ENCODE measurements at regions not wholly inside any gene's neighbourhood (a gene's known extent, or its start where the extent isn't known, plus 50 kb on each side); places are given as distances from the start of the nearest gene placed in this dataset.

DNA sequence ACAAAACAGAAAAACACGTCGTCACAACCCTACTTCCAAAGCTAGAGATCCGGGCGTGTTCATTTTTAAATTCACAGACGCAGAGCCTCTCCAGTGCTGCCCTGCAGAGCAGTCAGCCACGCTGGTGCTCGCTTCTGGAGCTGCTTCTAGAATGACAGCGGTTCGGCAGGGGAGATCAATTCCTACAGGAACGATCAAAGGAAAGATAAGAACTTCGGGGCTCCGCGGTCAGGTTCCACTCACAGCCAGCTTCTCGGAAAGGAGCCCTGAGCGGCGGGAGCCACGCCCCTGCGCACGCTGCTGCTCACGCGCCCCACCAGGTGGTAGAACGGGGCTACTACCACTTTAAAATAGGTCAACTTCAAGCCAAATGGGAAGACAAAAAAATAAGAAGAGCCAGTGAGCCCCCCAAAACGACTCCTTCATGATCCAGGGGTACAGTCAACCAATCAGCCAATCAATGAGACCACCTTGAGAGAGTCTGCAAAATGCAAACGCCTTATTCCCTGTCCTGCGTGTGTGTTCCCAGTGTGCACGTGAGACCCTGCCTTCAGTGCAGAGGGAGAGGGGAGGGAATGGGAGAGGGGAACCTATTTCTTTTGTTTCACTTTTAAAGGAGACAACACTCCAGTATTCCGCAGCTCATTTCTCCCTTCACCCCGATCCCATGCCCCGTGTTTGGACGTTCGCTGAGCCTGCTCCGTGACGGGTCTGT is 209.7 kb downstream of the RBFOX3 start:
- intact Hi-C loops (cut with micrococcal nuclease; ENCODE audit: unreplicated experiment) (no loop called here), in situ Hi-C loops (cut with HindIII; ENCODE audit: extremely low pct_ligation_motif_present, low pct_unique_long_range_greater_than_20kb) (loop anchor here (10.0 kb wide), 1 partner anchor 304 kb away; no protein-coding TSS in a partner anchor)
- ChIA-PET POLR2A (no interaction called here), CTCF (ENCODE audit: low intra/inter-chr PET ratio, low total read pairs) (interaction anchor here (1.4 to 1.6 kb wide), 2 partner anchors 9 to 314 kb away, joined by 3 to 5 read pairs; no protein-coding TSS in a partner anchor)
- WGBS (ENCODE audit: low lambda C conversion rate): 10% methylated on average over 31 of the region's 33 CpGs
- ATAC-seq (peak; percentile 80), FAIRE-seq (peak; percentile 83), DNase-seq (ENCODE audit: low spot score) (peak; percentile 52)
- H2AFZ ChIP-seq (ENCODE audit: low read length): no peak overlapping the region
- H3K4me1 ChIP-seq (ENCODE audit: insufficient read depth, low read length): 0 out of 2 replicates have a peak, but pooled peaks cover 4% of the 10 kb centered on the region
- peaks cover 16 to 85% of the 10 kb centered on the region in 2 experiments; a peak in 4 of 5 replicates for H3K27me3 ChIP-seq (ENCODE audit: control insufficient read depth in 1 of 2, insufficient read depth in 2 of 2, low read length in 2 of 2)
- peak overlapping the region; percentile 53 for H3K4me2 ChIP-seq (ENCODE audit: low read depth, low read length)
- H4K20me1 ChIP-seq (ENCODE audit: insufficient read depth, low read length): no peaks in the 10 kb centered on the region
- H3K4me3 ChIP-seq (replicated peaks in 1 of 3; ENCODE audit: insufficient read depth in 1 of 3, low read depth in 2 of 3, low read length in 3 of 3): no peak overlapping the region
- BruUV-seq (replicated peaks): no TSS peak
- no peak overlapping the region for H3K27ac ChIP-seq (ENCODE audit: extremely low read length, insufficient read depth, low read length)
- no peaks in the 10 kb centered on the region for H3K9me3 ChIP-seq (ENCODE audit: low read length)
- no peaks in the 10 kb centered on the region for H3K36me3 ChIP-seq (replicated peaks in 1 of 2; ENCODE audit: control insufficient read depth in 1 of 2, insufficient read depth in 2 of 2, low read length in 2 of 2)
- no peaks in the 10 kb centered on the region for H3K79me2 ChIP-seq (ENCODE audit: insufficient read depth, low read length)
- H3K9ac ChIP-seq (ENCODE audit: insufficient read depth, low read depth, low read length): no peak overlapping the region
- TF ChIP-seq, protein P1, sequence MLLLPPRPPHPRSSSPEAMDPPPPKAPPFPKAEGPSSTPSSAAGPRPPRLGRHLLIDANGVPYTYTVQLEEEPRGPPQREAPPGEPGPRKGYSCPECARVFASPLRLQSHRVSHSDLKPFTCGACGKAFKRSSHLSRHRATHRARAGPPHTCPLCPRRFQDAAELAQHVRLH (CRISPR knock-in tag; IDR thresholded peaks at IDR 0.05; ENCODE audit: borderline replicate concordance, low read depth): 0 out of 2 replicates have a peak, but pooled peaks have one; percentile 27
- TF ChIP-seq SP4 (CRISPR knock-in tag; IDR thresholded peaks at IDR 0.05) (0 out of 2 replicates have a peak, but pooled peaks have one; percentile 33), STAG1 (CRISPR knock-in tag; IDR thresholded peaks at IDR 0.05) (peak; percentile 33), ZNF143 (CRISPR knock-in tag; IDR thresholded peaks at IDR 0.05) (no peak), ZNF788 (CRISPR knock-in tag; IDR thresholded peaks at IDR 0.05; ENCODE audit: borderline replicate concordance) (peak; percentile 38; the same call in 1 of the 2 replicates), CCDC6 (CRISPR knock-in tag; IDR thresholded peaks at IDR 0.05) (no peak), SP5 (CRISPR knock-in tag; IDR thresholded peaks at IDR 0.05; ENCODE audit: borderline replicate concordance, low read depth) (peak; percentile 88), ARNT (IDR thresholded peaks at IDR 0.05) (no peak), BCL6 (CRISPR knock-in tag; IDR thresholded peaks at IDR 0.05) (0 out of 2 replicates have a peak, but pooled peaks have one; percentile 10)
- TF ChIP-seq, protein P2, sequence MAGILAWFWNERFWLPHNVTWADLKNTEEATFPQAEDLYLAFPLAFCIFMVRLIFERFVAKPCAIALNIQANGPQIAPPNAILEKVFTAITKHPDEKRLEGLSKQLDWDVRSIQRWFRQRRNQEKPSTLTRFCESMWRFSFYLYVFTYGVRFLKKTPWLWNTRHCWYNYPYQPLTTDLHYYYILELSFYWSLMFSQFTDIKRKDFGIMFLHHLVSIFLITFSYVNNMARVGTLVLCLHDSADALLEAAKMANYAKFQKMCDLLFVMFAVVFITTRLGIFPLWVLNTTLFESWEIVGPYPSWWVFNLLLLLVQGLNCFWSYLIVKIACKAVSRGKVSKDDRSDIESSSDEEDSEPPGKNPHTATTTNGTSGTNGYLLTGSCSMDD (CRISPR knock-in tag; IDR thresholded peaks at IDR 0.05): no peak
- TF ChIP-seq, protein P3, sequence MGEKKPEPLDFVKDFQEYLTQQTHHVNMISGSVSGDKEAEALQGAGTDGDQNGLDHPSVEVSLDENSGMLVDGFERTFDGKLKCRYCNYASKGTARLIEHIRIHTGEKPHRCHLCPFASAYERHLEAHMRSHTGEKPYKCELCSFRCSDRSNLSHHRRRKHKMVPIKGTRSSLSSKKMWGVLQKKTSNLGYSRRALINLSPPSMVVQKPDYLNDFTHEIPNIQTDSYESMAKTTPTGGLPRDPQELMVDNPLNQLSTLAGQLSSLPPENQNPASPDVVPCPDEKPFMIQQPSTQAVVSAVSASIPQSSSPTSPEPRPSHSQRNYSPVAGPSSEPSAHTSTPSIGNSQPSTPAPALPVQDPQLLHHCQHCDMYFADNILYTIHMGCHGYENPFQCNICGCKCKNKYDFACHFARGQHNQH (CRISPR knock-in tag; IDR thresholded peaks at IDR 0.05): peak; percentile 44; the same call in 1 of the 2 replicates
- TF ChIP-seq, protein P4, sequence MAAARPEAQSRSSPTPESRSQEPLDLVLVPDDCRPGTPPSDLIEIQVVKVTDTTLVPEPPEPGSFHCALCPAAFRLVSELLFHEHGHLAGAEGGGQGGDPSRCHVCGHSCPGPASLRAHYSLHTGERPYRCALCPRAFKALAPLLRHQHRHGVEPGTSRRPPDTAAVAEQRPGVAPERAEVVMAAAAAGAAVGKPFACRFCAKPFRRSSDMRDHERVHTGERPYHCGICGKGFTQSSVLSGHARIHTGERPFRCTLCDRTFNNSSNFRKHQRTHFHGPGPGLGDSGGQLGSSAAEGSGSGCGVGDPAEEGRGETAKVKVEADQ (CRISPR knock-in tag; IDR thresholded peaks at IDR 0.05; ENCODE audit: borderline replicate concordance): 0 out of 2 replicates have a peak, but pooled peaks have one; percentile 47
- TF ChIP-seq, protein P5, sequence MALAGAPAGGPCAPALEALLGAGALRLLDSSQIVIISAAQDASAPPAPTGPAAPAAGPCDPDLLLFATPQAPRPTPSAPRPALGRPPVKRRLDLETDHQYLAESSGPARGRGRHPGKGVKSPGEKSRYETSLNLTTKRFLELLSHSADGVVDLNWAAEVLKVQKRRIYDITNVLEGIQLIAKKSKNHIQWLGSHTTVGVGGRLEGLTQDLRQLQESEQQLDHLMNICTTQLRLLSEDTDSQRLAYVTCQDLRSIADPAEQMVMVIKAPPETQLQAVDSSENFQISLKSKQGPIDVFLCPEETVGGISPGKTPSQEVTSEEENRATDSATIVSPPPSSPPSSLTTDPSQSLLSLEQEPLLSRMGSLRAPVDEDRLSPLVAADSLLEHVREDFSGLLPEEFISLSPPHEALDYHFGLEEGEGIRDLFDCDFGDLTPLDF (CRISPR knock-in tag; IDR thresholded peaks at IDR 0.05): no peak
- TF ChIP-seq, protein P6, sequence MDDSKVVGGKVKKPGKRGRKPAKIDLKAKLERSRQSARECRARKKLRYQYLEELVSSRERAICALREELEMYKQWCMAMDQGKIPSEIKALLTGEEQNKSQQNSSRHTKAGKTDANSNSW (CRISPR knock-in tag; IDR thresholded peaks at IDR 0.05; ENCODE audit: borderline replicate concordance): no peak
- TF ChIP-seq, protein P7, sequence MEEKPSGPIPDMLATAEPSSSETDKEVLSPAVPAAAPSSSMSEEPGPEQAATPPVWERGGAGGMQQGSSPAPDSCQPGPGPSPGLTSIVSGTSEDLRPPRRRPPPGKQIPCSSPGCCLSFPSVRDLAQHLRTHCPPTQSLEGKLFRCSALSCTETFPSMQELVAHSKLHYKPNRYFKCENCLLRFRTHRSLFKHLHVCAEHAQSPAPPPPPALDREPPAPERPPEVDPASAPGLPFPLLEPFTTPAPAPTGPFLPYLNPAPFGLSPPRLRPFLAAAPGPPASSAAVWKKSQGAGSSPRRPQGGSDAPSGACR (CRISPR knock-in tag; IDR thresholded peaks at IDR 0.05): no peak
- TF ChIP-seq, protein P8, sequence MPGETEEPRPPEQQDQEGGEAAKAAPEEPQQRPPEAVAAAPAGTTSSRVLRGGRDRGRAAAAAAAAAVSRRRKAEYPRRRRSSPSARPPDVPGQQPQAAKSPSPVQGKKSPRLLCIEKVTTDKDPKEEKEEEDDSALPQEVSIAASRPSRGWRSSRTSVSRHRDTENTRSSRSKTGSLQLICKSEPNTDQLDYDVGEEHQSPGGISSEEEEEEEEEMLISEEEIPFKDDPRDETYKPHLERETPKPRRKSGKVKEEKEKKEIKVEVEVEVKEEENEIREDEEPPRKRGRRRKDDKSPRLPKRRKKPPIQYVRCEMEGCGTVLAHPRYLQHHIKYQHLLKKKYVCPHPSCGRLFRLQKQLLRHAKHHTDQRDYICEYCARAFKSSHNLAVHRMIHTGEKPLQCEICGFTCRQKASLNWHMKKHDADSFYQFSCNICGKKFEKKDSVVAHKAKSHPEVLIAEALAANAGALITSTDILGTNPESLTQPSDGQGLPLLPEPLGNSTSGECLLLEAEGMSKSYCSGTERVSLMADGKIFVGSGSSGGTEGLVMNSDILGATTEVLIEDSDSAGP (CRISPR knock-in tag; IDR thresholded peaks at IDR 0.05; ENCODE audit: borderline replicate concordance): peak; percentile 55; the same call in 1 of the 2 replicates

All from HepG2 (cell line).